GM12872 (cell line): ENCODE measurements at regions not wholly inside any gene's neighbourhood (a gene's known extent, or its start where the extent isn't known, plus 50 kb on each side); places are given as distances from the start of the nearest gene placed in this dataset.

Experiments
- TF ChIP-seq, protein P1 (sequence below): IDR thresholded peaks from 3 replicates; pipeline ENCODE4 v1.5.1; 2011; ENCODE audit warnings: low read depth, mild to moderate bottlenecking, low read length, moderate library complexity; ENCODE audit not compliant: insufficient read depth

DNA sequence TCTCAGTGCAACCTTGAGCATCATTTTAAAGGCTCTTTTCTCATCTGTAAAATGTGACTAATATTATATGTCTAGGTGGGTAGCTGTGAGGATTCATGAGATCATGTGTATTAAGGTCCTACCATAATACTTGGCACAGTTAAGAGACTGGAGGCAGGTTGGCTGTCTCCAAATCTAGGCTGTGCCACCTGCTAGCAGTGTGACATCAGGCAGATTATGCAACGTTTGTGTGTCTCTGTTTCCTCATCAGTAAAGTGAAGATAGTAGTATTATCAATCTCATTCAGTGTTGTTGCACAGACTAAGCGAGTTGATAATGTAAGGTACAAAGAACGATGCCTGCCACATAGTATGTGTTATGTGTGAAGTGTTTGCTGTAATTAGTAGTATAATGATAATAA lies 227.4 kb downstream of the SAMD5 start:
- TF ChIP-seq, protein P1, sequence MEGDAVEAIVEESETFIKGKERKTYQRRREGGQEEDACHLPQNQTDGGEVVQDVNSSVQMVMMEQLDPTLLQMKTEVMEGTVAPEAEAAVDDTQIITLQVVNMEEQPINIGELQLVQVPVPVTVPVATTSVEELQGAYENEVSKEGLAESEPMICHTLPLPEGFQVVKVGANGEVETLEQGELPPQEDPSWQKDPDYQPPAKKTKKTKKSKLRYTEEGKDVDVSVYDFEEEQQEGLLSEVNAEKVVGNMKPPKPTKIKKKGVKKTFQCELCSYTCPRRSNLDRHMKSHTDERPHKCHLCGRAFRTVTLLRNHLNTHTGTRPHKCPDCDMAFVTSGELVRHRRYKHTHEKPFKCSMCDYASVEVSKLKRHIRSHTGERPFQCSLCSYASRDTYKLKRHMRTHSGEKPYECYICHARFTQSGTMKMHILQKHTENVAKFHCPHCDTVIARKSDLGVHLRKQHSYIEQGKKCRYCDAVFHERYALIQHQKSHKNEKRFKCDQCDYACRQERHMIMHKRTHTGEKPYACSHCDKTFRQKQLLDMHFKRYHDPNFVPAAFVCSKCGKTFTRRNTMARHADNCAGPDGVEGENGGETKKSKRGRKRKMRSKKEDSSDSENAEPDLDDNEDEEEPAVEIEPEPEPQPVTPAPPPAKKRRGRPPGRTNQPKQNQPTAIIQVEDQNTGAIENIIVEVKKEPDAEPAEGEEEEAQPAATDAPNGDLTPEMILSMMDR, result no peak

DNA sequence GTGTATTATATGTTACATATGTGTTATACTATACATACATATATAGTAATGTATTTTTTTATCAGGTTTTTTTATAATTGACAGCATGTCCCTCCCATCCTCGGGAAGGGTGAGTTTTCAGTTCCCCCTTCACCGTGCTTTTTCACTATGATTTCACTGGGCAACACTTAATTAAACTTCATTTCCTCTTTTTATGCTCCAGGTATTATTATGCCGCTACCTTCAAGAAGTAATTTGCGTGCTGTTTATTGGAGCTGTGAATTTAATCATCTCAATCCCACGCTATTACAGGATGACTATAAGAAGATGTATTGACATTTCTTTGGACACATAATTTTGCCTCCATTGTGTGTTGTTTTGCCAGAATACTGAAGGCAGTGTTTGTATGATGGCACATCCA lies 228.6 kb downstream of the SAMD5 start:
- TF ChIP-seq, protein P1, result no peak

DNA sequence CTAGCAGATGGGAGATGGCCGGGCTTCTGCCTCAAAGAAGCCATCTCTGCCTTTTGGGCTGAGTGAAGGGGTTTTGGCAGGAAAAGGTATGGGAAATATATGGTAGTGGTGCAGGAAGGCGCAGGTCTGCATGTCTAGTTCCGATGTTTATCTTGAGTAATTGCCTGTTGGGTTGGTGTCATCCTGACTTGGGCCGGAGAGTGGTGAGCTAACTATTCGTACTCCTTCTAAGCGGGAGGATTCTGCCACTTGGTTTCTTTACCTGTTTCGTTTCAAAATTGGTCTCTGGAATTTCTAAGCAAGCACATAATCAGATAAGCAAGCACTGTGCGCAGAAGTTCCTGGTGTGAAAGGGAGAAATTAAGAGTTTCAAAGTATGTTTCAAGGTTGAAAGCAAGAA lies 229.6 kb downstream of the SAMD5 start:
- TF ChIP-seq, protein P1, result no peak

DNA sequence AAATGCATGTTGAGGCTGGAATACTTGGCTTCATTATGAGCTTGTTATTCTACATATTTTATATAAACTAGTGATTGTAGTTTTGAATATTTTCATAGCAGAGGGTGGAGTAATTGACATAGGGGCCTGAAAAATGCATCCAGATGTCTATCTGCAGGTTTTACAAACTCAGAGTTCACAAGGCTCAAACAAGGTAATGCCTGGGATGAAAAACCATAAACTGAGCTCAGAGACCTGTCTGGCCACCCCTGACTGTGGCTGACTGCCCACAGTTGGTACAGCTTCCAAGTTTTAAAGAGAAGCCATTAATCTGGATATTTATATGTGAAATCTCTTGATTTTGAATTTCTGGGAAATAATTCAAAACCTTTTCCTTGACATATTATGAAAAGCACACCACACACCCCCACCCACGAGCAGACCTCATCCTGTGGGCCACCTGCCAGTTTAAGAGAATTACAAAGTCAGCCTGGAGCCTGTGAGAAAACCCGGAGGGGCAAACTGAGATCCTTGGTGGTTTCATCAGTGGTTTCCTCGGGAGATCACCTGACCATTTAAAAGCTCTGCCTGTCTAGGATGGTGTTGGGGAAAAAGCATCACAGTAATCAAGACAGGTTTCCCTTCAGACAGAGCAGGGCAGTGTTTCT lies 230.1 kb downstream of the SAMD5 start:
- TF ChIP-seq, protein P1, result no peak

DNA sequence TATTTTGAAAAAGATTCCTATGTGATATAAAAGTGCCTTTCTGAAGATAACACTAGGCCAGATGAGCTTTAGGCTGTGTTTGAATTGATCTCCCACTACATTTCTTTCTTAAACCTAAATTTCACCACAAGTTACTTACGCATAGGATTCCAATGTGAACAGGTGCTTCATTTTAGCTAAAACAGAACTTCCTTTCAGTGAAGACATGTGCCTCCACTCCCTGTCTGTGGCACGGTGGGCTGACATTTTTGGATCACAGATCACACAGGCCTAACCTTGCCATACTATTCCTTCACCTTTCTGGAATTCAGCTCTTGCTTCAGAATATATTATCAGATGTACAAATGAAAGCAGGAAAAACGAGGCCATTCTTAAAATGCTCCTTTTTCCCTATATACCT lies 231.8 kb downstream of the SAMD5 start:
- TF ChIP-seq, protein P1, result no peak

DNA sequence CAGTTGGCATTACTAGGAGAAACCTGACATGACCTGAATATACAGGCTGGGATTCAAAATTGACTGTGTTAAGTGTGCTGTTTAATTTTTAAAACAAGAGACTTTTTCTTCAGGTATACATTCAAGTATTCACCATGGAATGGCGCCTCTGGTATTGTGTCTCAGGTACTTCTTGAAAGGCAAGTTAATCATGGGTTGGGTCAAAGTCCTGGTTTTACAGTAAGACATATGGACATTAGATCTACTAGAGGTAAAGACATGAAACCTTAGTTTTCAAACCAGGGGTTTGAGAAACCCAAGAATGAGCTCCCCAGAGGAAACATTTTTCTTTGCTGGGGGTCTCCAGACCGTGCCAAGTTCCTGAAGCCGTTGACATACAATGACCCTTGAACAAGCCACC lies 232.4 kb downstream of the SAMD5 start:
- TF ChIP-seq, protein P1, result no peak

DNA sequence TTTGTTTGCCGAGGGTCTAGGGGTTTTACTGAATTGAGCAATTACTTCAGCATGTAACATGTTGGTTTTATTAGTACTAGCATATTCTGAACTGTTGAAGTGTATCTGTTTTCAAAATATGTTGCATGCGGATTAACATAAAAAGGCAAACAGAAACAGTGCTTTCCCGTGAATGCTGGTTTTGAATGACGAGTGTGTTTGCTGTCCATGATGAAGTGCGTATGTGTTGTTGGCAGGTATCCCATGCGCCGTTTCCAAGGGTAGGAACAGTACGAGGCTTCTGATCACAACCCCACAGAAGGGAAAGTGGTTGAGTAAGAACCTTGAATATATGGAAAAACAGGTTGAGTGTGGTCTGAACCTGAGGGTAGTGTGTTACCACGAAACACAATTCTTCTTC lies 232.9 kb downstream of the SAMD5 start:
- TF ChIP-seq, protein P1, result no peak
